Thyroid gland (tissue), 4 donors: ENCODE measurements at regions not wholly inside any gene's neighbourhood (a gene's known extent, or its start where the extent isn't known, plus 50 kb on each side); places are given as distances from the start of the nearest gene placed in this dataset.

Experiments
- CTCF ChIP-seq, 6 experiments: fragments of 200-600 bp in 3 of 6; fragments of 450-650 bp in 3 of 6; sonication (generic) in 3 of 6; IDR thresholded peaks; one replicate each; pipeline ENCODE4 v1.5.1; 2016 to 2019; ENCODE audit warnings: antibody characterized with exemption in 6 of 6, mild to moderate bottlenecking in 2 of 6, inconsistent platforms in 1 of 6, moderate library complexity in 1 of 6
- POLR2A ChIP-seq, 2 donors: fragments of 450-650 bp; IDR thresholded peaks; one replicate each; pipeline ENCODE4 v1.6.1; 2017; ENCODE audit warnings: antibody characterized with exemption in 2 of 2, mild to moderate bottlenecking in 2 of 2, moderate library complexity in 1 of 2

- TF ChIP-seq CTCF (IDR thresholded peaks at IDR 0.05) = no peak
- TF ChIP-seq POLR2A (IDR thresholded peaks at IDR 0.05) = no peak
Measured at GRCh38 chr5:28400076-28400475, 1361.7 kb upstream of the CDH9 start.
